ENCODE measurements at regions not wholly inside any gene's neighbourhood (a gene's known extent, or its start where the extent isn't known, plus 50 kb on each side); places are given as distances from the start of the nearest gene placed in this dataset.

DNA sequence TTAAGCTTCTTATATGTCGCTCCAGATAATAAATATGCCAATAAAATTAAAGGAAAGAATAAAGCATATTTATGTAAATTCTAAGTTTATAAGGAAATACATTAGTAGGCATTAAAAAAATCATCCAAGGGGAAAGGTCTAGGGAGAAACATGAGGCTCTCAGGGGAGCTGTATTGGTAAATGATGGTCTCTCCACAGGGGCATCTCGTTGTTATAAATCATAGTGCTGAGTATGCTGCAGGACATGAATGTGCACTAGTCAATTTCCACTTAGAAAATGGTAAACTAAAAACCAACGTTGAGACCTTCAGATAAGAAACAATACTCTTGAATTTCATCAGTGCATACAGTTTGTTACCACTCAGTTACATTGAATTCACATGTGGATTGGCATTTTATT is 194.0 kb upstream of the AHR start:
- TF ChIP-seq, protein P1, sequence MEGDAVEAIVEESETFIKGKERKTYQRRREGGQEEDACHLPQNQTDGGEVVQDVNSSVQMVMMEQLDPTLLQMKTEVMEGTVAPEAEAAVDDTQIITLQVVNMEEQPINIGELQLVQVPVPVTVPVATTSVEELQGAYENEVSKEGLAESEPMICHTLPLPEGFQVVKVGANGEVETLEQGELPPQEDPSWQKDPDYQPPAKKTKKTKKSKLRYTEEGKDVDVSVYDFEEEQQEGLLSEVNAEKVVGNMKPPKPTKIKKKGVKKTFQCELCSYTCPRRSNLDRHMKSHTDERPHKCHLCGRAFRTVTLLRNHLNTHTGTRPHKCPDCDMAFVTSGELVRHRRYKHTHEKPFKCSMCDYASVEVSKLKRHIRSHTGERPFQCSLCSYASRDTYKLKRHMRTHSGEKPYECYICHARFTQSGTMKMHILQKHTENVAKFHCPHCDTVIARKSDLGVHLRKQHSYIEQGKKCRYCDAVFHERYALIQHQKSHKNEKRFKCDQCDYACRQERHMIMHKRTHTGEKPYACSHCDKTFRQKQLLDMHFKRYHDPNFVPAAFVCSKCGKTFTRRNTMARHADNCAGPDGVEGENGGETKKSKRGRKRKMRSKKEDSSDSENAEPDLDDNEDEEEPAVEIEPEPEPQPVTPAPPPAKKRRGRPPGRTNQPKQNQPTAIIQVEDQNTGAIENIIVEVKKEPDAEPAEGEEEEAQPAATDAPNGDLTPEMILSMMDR (conservative IDR thresholded peaks at IDR 0.05 in 1 of 2, IDR thresholded peaks at IDR 0.05 in 1 of 2; ENCODE audit: low read depth in 1 of 2, low read length in 2 of 2), result no peak
- no peak for TF ChIP-seq EZH2 (IDR thresholded peaks at IDR 0.05; ENCODE audit: low read length, missing control alignments)

All from fibroblast of lung (primary cell).